DND-41 (cell line): ENCODE measurements at regions not wholly inside any gene's neighbourhood (a gene's known extent, or its start where the extent isn't known, plus 50 kb on each side); places are given as distances from the start of the nearest gene placed in this dataset.

Experiments
- CTCF ChIP-seq: IDR thresholded peaks from 2 replicates; pipeline ENCODE4 v1.5.1; 2012; ENCODE audit warnings: borderline replicate concordance, low read length, moderate library complexity, mild to moderate bottlenecking; ENCODE audit not compliant: poor library complexity, severe bottlenecking; ENCODE audit errors: extremely low read depth
- EZH2 ChIP-seq: IDR thresholded peaks from 3 replicates; pipeline ENCODE4 v1.6.1; 2012; ENCODE audit warnings: borderline replicate concordance, low read depth, mild to moderate bottlenecking, moderate library complexity, low read length, inconsistent platforms; ENCODE audit not compliant: severe bottlenecking

- TF ChIP-seq CTCF (no peak), EZH2 (no peak)
Measured at GRCh38 chr7:83821866-83822265, 172.9 kb upstream of the SEMA3E start.
